HG03521 (cell line): ENCODE measurements at regions not wholly inside any gene's neighbourhood (a gene's known extent, or its start where the extent isn't known, plus 50 kb on each side); places are given as distances from the start of the nearest gene placed in this dataset.

Experiments used
- ATAC-seq: cut with Tn5 transposase; IDR thresholded peaks from one replicate; pipeline ENCODE4 v1.9.1; 2021; ENCODE audit warnings: mild to moderate bottlenecking, moderate library complexity; ENCODE audit not compliant: unreplicated experiment

DNA sequence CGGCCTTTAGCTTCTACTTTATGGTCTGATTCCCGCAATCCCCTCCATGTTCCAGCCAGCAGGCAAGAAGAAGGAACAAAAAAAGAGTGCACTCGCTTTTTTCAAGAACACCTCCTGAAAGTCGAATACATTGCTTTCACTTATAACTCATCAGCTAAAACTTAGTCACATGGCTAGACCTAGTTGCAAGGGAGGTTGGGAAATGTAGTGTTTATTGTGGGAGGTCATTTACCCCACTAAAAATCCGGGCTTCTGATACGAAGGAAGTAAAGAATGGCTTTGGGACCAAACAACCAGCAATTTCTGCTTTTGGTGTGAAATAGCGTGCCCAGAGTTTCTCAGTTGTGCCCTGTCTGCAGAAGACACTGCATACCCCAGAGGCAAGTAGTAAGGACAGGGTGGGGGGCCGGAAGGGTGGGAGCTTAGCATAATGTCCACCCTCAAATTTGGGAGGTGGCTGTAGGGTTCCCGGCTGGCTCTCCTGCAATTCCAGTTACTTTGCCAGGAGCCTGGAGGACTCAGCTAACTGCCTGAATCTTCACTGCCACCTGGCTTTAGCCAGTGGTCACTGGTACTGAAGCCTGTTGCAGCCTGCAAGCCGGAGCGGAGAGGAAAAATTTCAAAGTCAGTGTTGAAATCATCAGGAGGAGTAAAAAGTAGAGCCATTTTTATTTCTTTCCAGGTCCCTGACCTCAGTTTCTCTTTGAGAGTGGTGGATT lies 57.7 kb upstream of the F3 start:
- ATAC-seq = no peak

DNA sequence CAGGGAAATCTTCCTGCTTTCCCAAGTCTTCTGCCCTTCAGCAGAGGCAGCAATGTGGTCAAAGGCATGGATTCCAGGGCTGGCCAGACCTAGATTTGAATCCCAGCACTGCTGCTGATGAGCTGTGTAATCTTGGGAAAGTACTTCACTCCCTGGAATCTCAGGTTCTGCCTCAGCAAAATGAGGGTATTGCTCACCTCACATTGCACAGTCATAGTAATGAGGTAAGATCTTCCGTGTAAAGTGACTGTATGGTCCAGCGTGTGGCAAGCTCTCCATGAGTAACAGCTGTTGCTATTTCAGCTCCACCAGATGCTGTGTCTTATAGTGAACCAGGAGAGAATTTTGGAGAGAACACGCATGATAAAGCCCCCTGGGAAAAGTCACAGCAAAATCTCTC lies 56.1 kb upstream of the F3 start:
- ATAC-seq = no peak

- no peak for ATAC-seq
Observed at GRCh38 chr1:94596260-94596659, 54.7 kb upstream of the F3 start.

DNA sequence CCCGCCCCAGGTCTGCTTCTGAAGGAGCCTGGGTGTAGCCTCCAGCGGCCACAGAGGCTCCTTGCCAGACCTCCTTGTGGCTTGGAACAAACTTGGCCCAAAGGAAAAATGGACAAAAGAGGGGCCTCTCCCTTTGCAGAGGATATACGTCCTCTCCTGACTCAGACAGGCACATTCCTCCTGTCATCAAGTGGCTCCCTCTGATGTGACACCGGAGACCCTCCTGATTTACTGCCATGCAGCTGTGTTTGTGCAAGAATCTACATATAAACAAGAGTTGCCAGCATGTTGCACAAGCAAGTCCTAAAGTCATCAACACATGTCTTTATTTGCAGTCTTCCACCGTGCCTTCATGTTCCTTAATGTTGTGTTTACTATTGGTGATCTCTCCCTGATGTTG lies 54.1 kb upstream of the F3 start:
- ATAC-seq = no peak

- ATAC-seq = no peak
Observed at GRCh38 chr1:94593611-94594010, 52.1 kb upstream of the F3 start.

- no peak for ATAC-seq
Observed at GRCh38 chr1:94592571-94592920, 51.0 kb upstream of the F3 start.

- no peak for ATAC-seq
Observed at GRCh38 chr1:94591823-94592570, 50.4 kb upstream of the F3 start.
